ENCODE measurements at regions not wholly inside any gene's neighbourhood (a gene's known extent, or its start where the extent isn't known, plus 50 kb on each side); places are given as distances from the start of the nearest gene placed in this dataset.
"Not testable (repeated sequence)": the region's sequence is repeated elsewhere in the genome, so short reads cannot be mapped to it uniquely, and the experiment has no call there.

GRCh38 chr5:38607396-38607795 lies 51.0 kb upstream of the LIFR start:
- DNase-seq: no peak

- DNase-seq: no peak
These were observed 51.6 kb upstream of the LIFR start for GRCh38 chr5:38607930-38608564.

- DNase-seq: no peak
These were observed 52.4 kb upstream of the LIFR start for GRCh38 chr5:38608874-38609273.

- DNase-seq: no peak
These were observed 56.4 kb upstream of the LIFR start for GRCh38 chr5:38612851-38613250.

- no peak for DNase-seq
These were observed 57.0 kb upstream of the LIFR start for GRCh38 chr5:38613490-38613889.

GRCh38 chr5:38613992-38614836 lies 57.8 kb upstream of the LIFR start:
- DNase-seq: no peak

- no peak for DNase-seq
These were observed 58.6 kb upstream of the LIFR start for GRCh38 chr5:38615042-38615441.

GRCh38 chr5:38615981-38616451 lies 59.6 kb upstream of the LIFR start:
- DNase-seq: no peak

- DNase-seq: no peak
These were observed 61.7 kb upstream of the LIFR start for GRCh38 chr5:38618154-38618553.

GRCh38 chr5:38621331-38621730 lies 64.9 kb upstream of the LIFR start:
- DNase-seq: no peak

GRCh38 chr5:38621840-38622437 lies 65.5 kb upstream of the LIFR start:
- DNase-seq: no peak

- DNase-seq: no peak
These were observed 66.3 kb upstream of the LIFR start for GRCh38 chr5:38622723-38623129.

- not testable (repeated sequence) for DNase-seq
These were observed 68.1 kb upstream of the LIFR start for GRCh38 chr5:38624541-38624940.

- DNase-seq: not testable (repeated sequence)
These were observed 74.9 kb upstream of the LIFR start for GRCh38 chr5:38631376-38631775.

GRCh38 chr5:38634568-38635369 lies 78.3 kb upstream of the LIFR start:
- DNase-seq: no peak

GRCh38 chr5:38636626-38637025 lies 80.2 kb upstream of the LIFR start:
- no peak for DNase-seq

GRCh38 chr5:38638656-38639055 lies 82.2 kb upstream of the LIFR start:
- no peak for DNase-seq

- no peak for DNase-seq
These were observed 83.2 kb upstream of the LIFR start for GRCh38 chr5:38639377-38640358.

GRCh38 chr5:38641003-38641402 lies 84.6 kb upstream of the LIFR start:
- DNase-seq: no peak

- no peak for DNase-seq
These were observed 85.9 kb upstream of the LIFR start for GRCh38 chr5:38642189-38642911.

GRCh38 chr5:38643616-38644015 lies 87.2 kb upstream of the LIFR start:
- no peak for DNase-seq

Measured in NCI-H2107 (cell line).